ENCODE measurements at regions not wholly inside any gene's neighbourhood (a gene's known extent, or its start where the extent isn't known, plus 50 kb on each side); places are given as distances from the start of the nearest gene placed in this dataset.

DNA sequence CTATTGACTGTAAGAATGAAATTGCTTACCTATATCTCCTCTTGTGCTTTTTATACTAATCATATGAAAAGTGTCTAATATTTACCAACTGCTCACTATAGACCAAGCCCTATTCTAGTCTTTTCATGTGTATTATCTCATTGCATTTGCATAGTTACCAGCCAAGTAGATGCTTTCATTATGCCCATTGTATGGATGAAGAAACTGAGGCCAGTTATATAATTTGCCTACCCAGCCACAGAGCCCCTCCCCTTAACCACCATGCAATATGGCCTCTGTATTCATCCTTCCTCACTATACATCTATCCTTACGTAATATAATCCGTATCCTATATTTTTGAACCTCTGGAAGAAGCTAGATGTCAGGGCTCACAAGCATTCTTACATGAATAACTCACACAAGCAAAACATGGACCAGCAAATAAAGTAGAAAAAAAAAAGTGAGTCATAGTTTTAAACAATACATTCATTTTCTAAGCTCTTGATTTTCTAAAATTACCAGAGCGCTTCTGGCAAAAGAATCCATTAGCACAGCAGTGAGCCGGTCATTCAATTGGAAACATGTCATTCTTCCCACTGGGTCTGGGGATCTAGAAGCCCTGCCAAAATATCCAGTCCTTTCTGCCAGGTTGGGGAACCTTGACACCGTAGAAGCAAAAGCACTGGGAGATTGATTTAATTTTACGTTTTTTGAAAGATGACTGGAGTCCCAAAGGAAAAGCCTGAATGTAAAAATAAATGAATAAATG is 80.0 kb downstream of the C11orf91 start:
- no peak overlapping the region for H2BK15ac ChIP-seq (ENCODE audit: low read length)
- H3K27me3 ChIP-seq (ENCODE audit: control insufficient read depth in 3 of 3, insufficient read depth in 3 of 3, low read depth in 1 of 3, low read length in 3 of 3), result no peaks in the 10 kb centered on the region
- no peak overlapping the region for H2AFZ ChIP-seq (ENCODE audit: low read length)
- no peaks in the 10 kb centered on the region for H3K9me3 ChIP-seq (replicated peaks in 1 of 2; ENCODE audit: control insufficient read depth in 2 of 2, insufficient read depth in 1 of 2, low read depth in 1 of 2, low read length in 2 of 2)
- no peak overlapping the region for H3K4me3 ChIP-seq (ENCODE audit: low read length in 2 of 2)
- no peak overlapping the region for H3K4me2 ChIP-seq (ENCODE audit: insufficient read depth, low read length, poor library complexity, severe bottlenecking)
- H2BK12ac ChIP-seq (ENCODE audit: low read length), result no peak overlapping the region
- 100% methylated on average over 2 of the region's 6 CpGs; no CpG with 5 or more reads in 1 of the 2 donors for WGBS, 2 donors (ENCODE audit: extremely low coverage in 2 of 2, insufficient read length in 2 of 2, insufficient replicate concordance in 1 of 2)
- H4K8ac ChIP-seq (ENCODE audit: low read depth, low read length), result no peak overlapping the region
- no peak overlapping the region for H3K9ac ChIP-seq (ENCODE audit: low read depth, low read length, poor library complexity)
- no peak overlapping the region for H3K23ac ChIP-seq (ENCODE audit: low read depth, low read length, poor library complexity)
- DNase-seq (ENCODE audit: low spot score), result no peak
- peaks cover 0 to 3% of the 10 kb centered on the region in 2 donors for H3K4me1 ChIP-seq (ENCODE audit: control insufficient read depth in 2 of 2, insufficient read depth in 1 of 2, low read depth in 1 of 2, low read length in 2 of 2)
- no peak overlapping the region for H3K27ac ChIP-seq (replicated peaks; ENCODE audit: low read length)
- H2BK5ac ChIP-seq (ENCODE audit: low read length), result no peak overlapping the region
- H3K36me3 ChIP-seq (replicated peaks in 1 of 2; ENCODE audit: control insufficient read depth in 2 of 2, insufficient read depth in 2 of 2, low read length in 2 of 2), result no peaks in the 10 kb centered on the region
- H2AK5ac ChIP-seq (ENCODE audit: low read depth, low read length), result no peak overlapping the region
- no peak overlapping the region for H4K91ac ChIP-seq (ENCODE audit: low read depth, low read length, poor library complexity)
- no peak overlapping the region for H3K18ac ChIP-seq (ENCODE audit: low read length)
- H2BK120ac ChIP-seq (ENCODE audit: low read depth, low read length), result no peak overlapping the region
- H3K79me1 ChIP-seq (ENCODE audit: low read depth, low read length), result no peaks in the 10 kb centered on the region
- H3K14ac ChIP-seq (ENCODE audit: low read length), result no peak overlapping the region
- H3K4ac ChIP-seq (ENCODE audit: low read length), result no peak overlapping the region

DNA sequence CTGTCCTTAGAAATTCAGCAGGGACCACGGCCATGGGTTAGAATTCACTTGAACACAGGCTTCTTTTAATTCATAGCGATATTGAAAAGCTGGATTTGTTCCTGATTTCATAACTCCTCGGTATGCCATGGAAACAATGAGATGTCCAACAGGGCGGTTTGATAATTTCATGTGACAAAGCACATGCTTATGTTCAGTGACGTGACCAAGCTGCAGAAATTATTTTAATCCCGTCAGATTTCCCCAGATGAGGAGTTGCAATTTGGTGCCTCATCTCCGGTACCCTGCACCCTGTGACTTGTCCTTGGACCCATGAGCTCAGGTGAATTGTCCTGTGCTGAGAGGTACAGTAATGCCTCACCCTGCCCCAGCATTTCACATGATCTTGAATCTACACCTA is 81.7 kb downstream of the C11orf91 start:
- no peak overlapping the region for H4K91ac ChIP-seq (ENCODE audit: low read depth, low read length, poor library complexity)
- H2AFZ ChIP-seq (ENCODE audit: low read length), result no peak overlapping the region
- no peak overlapping the region for H3K4me3 ChIP-seq (ENCODE audit: low read length in 2 of 2)
- no peak overlapping the region for H2BK5ac ChIP-seq (ENCODE audit: low read length)
- WGBS, 2 donors (ENCODE audit: extremely low coverage in 2 of 2, insufficient read length in 2 of 2, insufficient replicate concordance in 1 of 2), result no CpG with 5 or more reads among the region's 7 CpGs
- H3K23ac ChIP-seq (ENCODE audit: low read depth, low read length, poor library complexity), result no peak overlapping the region
- H3K4ac ChIP-seq (ENCODE audit: low read length), result no peak overlapping the region
- no peak overlapping the region for H3K9ac ChIP-seq (ENCODE audit: low read depth, low read length, poor library complexity)
- no peaks in the 10 kb centered on the region for H3K27me3 ChIP-seq (ENCODE audit: control insufficient read depth in 3 of 3, insufficient read depth in 3 of 3, low read depth in 1 of 3, low read length in 3 of 3)
- no peak overlapping the region for H3K27ac ChIP-seq (replicated peaks; ENCODE audit: low read length)
- H2BK15ac ChIP-seq (ENCODE audit: low read length), result no peak overlapping the region
- no peak for DNase-seq (ENCODE audit: low spot score)
- no peak overlapping the region for H3K14ac ChIP-seq (ENCODE audit: low read length)
- no peak overlapping the region for H2AK5ac ChIP-seq (ENCODE audit: low read depth, low read length)
- H3K9me3 ChIP-seq (replicated peaks in 1 of 2; ENCODE audit: control insufficient read depth in 2 of 2, insufficient read depth in 1 of 2, low read depth in 1 of 2, low read length in 2 of 2), result no peaks in the 10 kb centered on the region
- no peak overlapping the region for H3K18ac ChIP-seq (ENCODE audit: low read length)
- H2BK120ac ChIP-seq (ENCODE audit: low read depth, low read length), result no peak overlapping the region
- no peaks in the 10 kb centered on the region for H3K79me1 ChIP-seq (ENCODE audit: low read depth, low read length)
- H4K8ac ChIP-seq (ENCODE audit: low read depth, low read length), result no peak overlapping the region
- no peak overlapping the region for H3K4me2 ChIP-seq (ENCODE audit: insufficient read depth, low read length, poor library complexity, severe bottlenecking)
- H3K36me3 ChIP-seq (replicated peaks in 1 of 2; ENCODE audit: control insufficient read depth in 2 of 2, insufficient read depth in 2 of 2, low read length in 2 of 2), result no peaks in the 10 kb centered on the region
- no peak overlapping the region for H2BK12ac ChIP-seq (ENCODE audit: low read length)
- H3K4me1 ChIP-seq (ENCODE audit: control insufficient read depth in 2 of 2, insufficient read depth in 1 of 2, low read depth in 1 of 2, low read length in 2 of 2), result peaks cover 0 to 3% of the 10 kb centered on the region in 2 donors

DNA sequence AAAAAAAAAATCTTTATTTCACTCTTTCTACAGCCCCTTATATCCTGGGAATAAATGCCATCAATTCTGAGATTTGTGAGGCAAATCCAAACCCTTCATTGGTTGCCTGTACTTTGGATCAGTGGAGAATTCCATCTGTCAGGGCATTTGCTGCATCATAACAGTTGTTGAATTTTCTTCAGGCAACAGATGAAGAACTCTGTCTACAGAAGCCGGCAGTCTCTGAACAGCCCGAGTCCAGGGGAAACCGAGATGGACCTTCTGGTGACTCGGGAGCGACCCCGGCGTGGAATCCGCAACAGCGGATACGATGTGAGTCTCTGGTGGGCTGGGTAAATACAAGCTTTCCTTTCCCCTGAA is 82.3 kb downstream of the C11orf91 start:
- Histone ChIP-seq H3K14ac (ENCODE audit: low read length) (no peak overlapping the region), H3K36me3 (replicated peaks in 1 of 2; ENCODE audit: control insufficient read depth in 2 of 2, insufficient read depth in 2 of 2, low read length in 2 of 2) (no peaks in the 10 kb centered on the region), H3K4me2 (ENCODE audit: insufficient read depth, low read length, poor library complexity, severe bottlenecking) (no peak overlapping the region), H2BK12ac (ENCODE audit: low read length) (no peak overlapping the region), H3K23ac (ENCODE audit: low read depth, low read length, poor library complexity) (no peak overlapping the region), H2AFZ (ENCODE audit: low read length) (no peak overlapping the region), H2AK5ac (ENCODE audit: low read depth, low read length) (no peak overlapping the region), H4K8ac (ENCODE audit: low read depth, low read length) (no peak overlapping the region), H3K9me3 (replicated peaks in 1 of 2; ENCODE audit: control insufficient read depth in 2 of 2, insufficient read depth in 1 of 2, low read depth in 1 of 2, low read length in 2 of 2) (no peaks in the 10 kb centered on the region), H3K27me3 (ENCODE audit: control insufficient read depth in 3 of 3, insufficient read depth in 3 of 3, low read depth in 1 of 3, low read length in 3 of 3) (no peaks in the 10 kb centered on the region), H3K18ac (ENCODE audit: low read length) (no peak overlapping the region), H4K91ac (ENCODE audit: low read depth, low read length, poor library complexity) (no peak overlapping the region), H3K4me1 (ENCODE audit: control insufficient read depth in 2 of 2, insufficient read depth in 1 of 2, low read depth in 1 of 2, low read length in 2 of 2) (peaks cover 0 to 3% of the 10 kb centered on the region in 2 donors), H3K27ac (replicated peaks; ENCODE audit: low read length) (no peak overlapping the region), H3K79me1 (ENCODE audit: low read depth, low read length) (no peaks in the 10 kb centered on the region), H3K9ac (ENCODE audit: low read depth, low read length, poor library complexity) (no peak overlapping the region), H3K4ac (ENCODE audit: low read length) (no peak overlapping the region), H2BK5ac (ENCODE audit: low read length) (no peak overlapping the region), H2BK15ac (ENCODE audit: low read length) (no peak overlapping the region), H3K4me3 (ENCODE audit: low read length in 2 of 2) (no peak overlapping the region), H2BK120ac (ENCODE audit: low read depth, low read length) (no peak overlapping the region)
- DNase-seq (ENCODE audit: low spot score), result no peak
- WGBS, 2 donors (ENCODE audit: extremely low coverage in 2 of 2, insufficient read length in 2 of 2, insufficient replicate concordance in 1 of 2), result no CpG with 5 or more reads among the region's 10 CpGs

DNA sequence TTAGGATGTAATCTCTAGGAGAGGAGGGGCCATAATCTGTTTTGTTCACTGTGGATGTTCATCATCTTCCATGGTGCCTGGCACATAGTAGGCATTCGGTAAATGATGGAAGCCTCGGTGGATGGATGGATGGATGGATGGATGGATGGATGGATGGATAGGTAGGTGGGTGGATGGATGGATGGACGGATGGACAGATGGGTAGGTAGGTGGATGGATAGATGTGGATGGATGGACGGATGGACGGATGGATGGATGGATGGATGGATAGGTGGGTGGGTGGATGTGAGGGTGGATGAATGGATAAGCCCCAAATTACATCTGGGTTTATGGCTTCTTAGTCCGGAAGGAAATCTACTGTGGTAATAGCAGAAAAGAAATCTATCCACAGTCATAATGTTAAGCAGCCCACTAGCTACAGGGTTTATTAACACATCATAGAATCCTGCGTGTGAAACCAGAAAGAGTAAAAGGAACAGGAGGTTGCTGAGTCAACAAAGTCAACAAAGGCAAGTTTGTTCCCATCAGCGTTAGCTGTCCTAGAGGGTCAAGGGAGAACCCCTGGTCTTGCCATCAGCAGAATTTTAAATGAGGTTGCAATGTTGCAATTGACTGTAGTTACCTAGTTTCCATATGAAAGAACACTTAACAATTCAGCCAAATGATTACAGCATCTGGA is 82.8 kb downstream of the C11orf91 start:
- Histone ChIP-seq H3K14ac (ENCODE audit: low read length) (peak overlapping the region; percentile 67), H3K27ac (replicated peaks; ENCODE audit: low read length) (no peak overlapping the region), H3K4me3 (ENCODE audit: low read length in 2 of 2) (no peak overlapping the region), H4K8ac (ENCODE audit: low read depth, low read length) (no peak overlapping the region), H3K27me3 (ENCODE audit: control insufficient read depth in 3 of 3, insufficient read depth in 3 of 3, low read depth in 1 of 3, low read length in 3 of 3) (no peaks in the 10 kb centered on the region), H2BK120ac (ENCODE audit: low read depth, low read length) (no peak overlapping the region), H2AFZ (ENCODE audit: low read length) (no peak overlapping the region), H3K9ac (ENCODE audit: low read depth, low read length, poor library complexity) (no peak overlapping the region), H3K4me1 (ENCODE audit: control insufficient read depth in 2 of 2, insufficient read depth in 1 of 2, low read depth in 1 of 2, low read length in 2 of 2) (peaks cover 0 to 3% of the 10 kb centered on the region in 2 donors), H3K4ac (ENCODE audit: low read length) (no peak overlapping the region), H3K9me3 (replicated peaks in 1 of 2; ENCODE audit: control insufficient read depth in 2 of 2, insufficient read depth in 1 of 2, low read depth in 1 of 2, low read length in 2 of 2) (no peaks in the 10 kb centered on the region), H3K36me3 (replicated peaks in 1 of 2; ENCODE audit: control insufficient read depth in 2 of 2, insufficient read depth in 2 of 2, low read length in 2 of 2) (no peaks in the 10 kb centered on the region), H2BK5ac (ENCODE audit: low read length) (no peak overlapping the region), H3K79me1 (ENCODE audit: low read depth, low read length) (no peaks in the 10 kb centered on the region), H4K91ac (ENCODE audit: low read depth, low read length, poor library complexity) (no peak overlapping the region), H2BK15ac (ENCODE audit: low read length) (no peak overlapping the region), H3K23ac (ENCODE audit: low read depth, low read length, poor library complexity) (no peak overlapping the region), H2AK5ac (ENCODE audit: low read depth, low read length) (no peak overlapping the region), H3K18ac (ENCODE audit: low read length) (no peak overlapping the region), H3K4me2 (ENCODE audit: insufficient read depth, low read length, poor library complexity, severe bottlenecking) (no peak overlapping the region), H2BK12ac (ENCODE audit: low read length) (no peak overlapping the region)
- WGBS, 2 donors (ENCODE audit: extremely low coverage in 2 of 2, insufficient read length in 2 of 2, insufficient replicate concordance in 1 of 2), result 100% methylated on average over 2 of the region's 8 CpGs; no CpG with 5 or more reads in 1 of the 2 donors
- no peak for DNase-seq (ENCODE audit: low spot score)
